ENCODE measurements at regions not wholly inside any gene's neighbourhood (a gene's known extent, or its start where the extent isn't known, plus 50 kb on each side); places are given as distances from the start of the nearest gene placed in this dataset.
"Not testable (repeated sequence)": the region's sequence is repeated elsewhere in the genome, so short reads cannot be mapped to it uniquely, and the experiment has no call there.

DNA sequence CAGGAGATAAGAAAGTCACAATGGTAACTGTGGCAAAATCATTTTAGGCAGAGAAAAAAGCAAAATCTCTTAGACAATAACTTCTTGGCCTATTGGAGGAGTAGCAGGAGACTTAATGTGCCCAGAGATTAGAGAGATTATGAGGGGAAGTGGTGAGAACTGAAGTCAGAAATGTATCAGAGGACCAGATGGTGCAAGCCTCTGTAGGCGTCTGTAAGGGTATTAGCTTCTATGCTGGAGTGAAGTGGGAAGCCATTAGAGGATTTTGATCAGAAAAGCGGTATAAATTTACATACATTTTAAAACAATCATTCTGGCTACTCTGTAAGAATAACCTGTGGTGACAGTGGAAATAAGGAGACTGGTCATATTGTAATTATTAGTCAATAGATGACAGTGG is 236.7 kb downstream of the FAT4 start:
- H3K27ac ChIP-seq (ENCODE audit: low read length) = no peak overlapping the region
- H3K4me3 ChIP-seq (ENCODE audit: low read length) = no peak overlapping the region
- no peaks in the 10 kb centered on the region for H3K9me3 ChIP-seq (replicated peaks; ENCODE audit: control insufficient read depth, low read depth, low read length)
- H3K4me1 ChIP-seq (ENCODE audit: control insufficient read depth, insufficient read depth, low read length) = no peaks in the 10 kb centered on the region
- no peaks in the 10 kb centered on the region for H3K36me3 ChIP-seq (ENCODE audit: control insufficient read depth, insufficient read depth, low read length)
- no peak for DNase-seq
- no CpG with 5 or more reads among the region's 2 CpGs for WGBS (ENCODE audit: insufficient coverage)
- no peaks in the 10 kb centered on the region for H3K27me3 ChIP-seq (ENCODE audit: control insufficient read depth, insufficient read depth, low read length)

- no peak for DNase-seq
- Histone ChIP-seq H3K4me3 (ENCODE audit: low read length) (no peak overlapping the region), H3K9me3 (replicated peaks; ENCODE audit: control insufficient read depth, low read depth, low read length) (no peaks in the 10 kb centered on the region), H3K27ac (ENCODE audit: low read length) (no peak overlapping the region), H3K27me3 (ENCODE audit: control insufficient read depth, insufficient read depth, low read length) (no peaks in the 10 kb centered on the region), H3K4me1 (ENCODE audit: control insufficient read depth, insufficient read depth, low read length) (no peaks in the 10 kb centered on the region), H3K36me3 (ENCODE audit: control insufficient read depth, insufficient read depth, low read length) (no peaks in the 10 kb centered on the region)
- WGBS (ENCODE audit: insufficient coverage) = no CpG with 5 or more reads among the region's 1 CpG
Measured at GRCh38 chr4:125551967-125552366, 237.2 kb downstream of the FAT4 start.

DNA sequence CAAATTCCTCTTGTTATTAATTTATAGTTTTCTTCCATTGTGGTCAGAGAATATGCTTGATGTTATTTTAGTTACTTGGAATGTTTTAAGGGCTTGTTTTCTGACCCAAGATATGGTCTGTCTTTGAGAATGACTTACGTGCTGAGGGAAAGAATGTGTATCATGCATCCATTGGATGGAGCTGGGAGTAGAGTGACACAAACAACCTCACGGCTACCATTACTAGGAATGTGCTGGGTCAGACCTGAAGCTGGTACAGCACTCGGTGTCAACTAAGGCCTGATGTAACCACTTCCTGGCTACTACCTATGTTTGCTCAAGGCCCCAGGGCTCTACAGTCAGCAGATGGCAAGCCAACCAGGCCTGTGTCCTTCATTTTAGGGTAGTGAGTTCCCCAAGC is 257.8 kb downstream of the FAT4 start:
- Histone ChIP-seq H3K4me1 (ENCODE audit: control insufficient read depth, insufficient read depth, low read length) (no peaks in the 10 kb centered on the region), H3K4me3 (ENCODE audit: low read length) (no peak overlapping the region), H3K27me3 (ENCODE audit: control insufficient read depth, insufficient read depth, low read length) (no peaks in the 10 kb centered on the region), H3K9me3 (replicated peaks; ENCODE audit: control insufficient read depth, low read depth, low read length) (no peaks in the 10 kb centered on the region), H3K27ac (ENCODE audit: low read length) (no peak overlapping the region), H3K36me3 (ENCODE audit: control insufficient read depth, insufficient read depth, low read length) (no peaks in the 10 kb centered on the region)
- 93% methylated on average over 3 of the region's 3 CpGs for WGBS (ENCODE audit: insufficient coverage)
- DNase-seq = no peak

GRCh38 chr4:125573368-125573767 is 258.6 kb downstream of the FAT4 start:
- no peaks in the 10 kb centered on the region for H3K9me3 ChIP-seq (replicated peaks; ENCODE audit: control insufficient read depth, low read depth, low read length)
- H3K27me3 ChIP-seq (ENCODE audit: control insufficient read depth, insufficient read depth, low read length) = no peaks in the 10 kb centered on the region
- H3K36me3 ChIP-seq (ENCODE audit: control insufficient read depth, insufficient read depth, low read length) = no peaks in the 10 kb centered on the region
- 100% methylated on average over 1 of the region's 3 CpGs for whole genome bisulfite sequencing (ENCODE audit: insufficient coverage)
- H3K4me3 ChIP-seq (ENCODE audit: low read length) = no peak overlapping the region
- no peak overlapping the region for H3K27ac ChIP-seq (ENCODE audit: low read length)
- no peaks in the 10 kb centered on the region for H3K4me1 ChIP-seq (ENCODE audit: control insufficient read depth, insufficient read depth, low read length)
- no peak for DNase-seq

- Histone ChIP-seq H3K36me3 (ENCODE audit: control insufficient read depth, insufficient read depth, low read length) (no peaks in the 10 kb centered on the region), H3K4me3 (ENCODE audit: low read length) (no peak overlapping the region), H3K4me1 (ENCODE audit: control insufficient read depth, insufficient read depth, low read length) (no peaks in the 10 kb centered on the region), H3K27ac (ENCODE audit: low read length) (no peak overlapping the region), H3K27me3 (ENCODE audit: control insufficient read depth, insufficient read depth, low read length) (no peaks in the 10 kb centered on the region), H3K9me3 (replicated peaks; ENCODE audit: control insufficient read depth, low read depth, low read length) (no peaks in the 10 kb centered on the region)
- WGBS (ENCODE audit: insufficient coverage) = no CpG with 5 or more reads among the region's 1 CpG
- no peak for DNase-seq
Measured at GRCh38 chr4:125573786-125574185, 259.0 kb downstream of the FAT4 start.

- H3K9me3 ChIP-seq (replicated peaks; ENCODE audit: control insufficient read depth, low read depth, low read length) = no peaks in the 10 kb centered on the region
- peak; percentile 27 for DNase-seq
- H3K36me3 ChIP-seq (ENCODE audit: control insufficient read depth, insufficient read depth, low read length) = no peaks in the 10 kb centered on the region
- H3K4me1 ChIP-seq (ENCODE audit: control insufficient read depth, insufficient read depth, low read length) = no peaks in the 10 kb centered on the region
- no peak overlapping the region for H3K27ac ChIP-seq (ENCODE audit: low read length)
- no peaks in the 10 kb centered on the region for H3K27me3 ChIP-seq (ENCODE audit: control insufficient read depth, insufficient read depth, low read length)
- H3K4me3 ChIP-seq (ENCODE audit: low read length) = no peak overlapping the region
- 43% methylated on average over 1 of the region's 1 CpG for WGBS (ENCODE audit: insufficient coverage)
Measured at GRCh38 chr4:125582302-125582701, 267.5 kb downstream of the FAT4 start.

GRCh38 chr4:125590158-125590557 is 275.4 kb downstream of the FAT4 start:
- no peaks in the 10 kb centered on the region for H3K9me3 ChIP-seq (replicated peaks; ENCODE audit: control insufficient read depth, low read depth, low read length)
- H3K4me3 ChIP-seq (ENCODE audit: low read length) = no peak overlapping the region
- no peaks in the 10 kb centered on the region for H3K4me1 ChIP-seq (ENCODE audit: control insufficient read depth, insufficient read depth, low read length)
- no peak for DNase-seq
- H3K27me3 ChIP-seq (ENCODE audit: control insufficient read depth, insufficient read depth, low read length) = no peaks in the 10 kb centered on the region
- no peaks in the 10 kb centered on the region for H3K36me3 ChIP-seq (ENCODE audit: control insufficient read depth, insufficient read depth, low read length)
- no peak overlapping the region for H3K27ac ChIP-seq (ENCODE audit: low read length)
- no CpG with 5 or more reads among the region's 1 CpG for WGBS (ENCODE audit: insufficient coverage)

DNA sequence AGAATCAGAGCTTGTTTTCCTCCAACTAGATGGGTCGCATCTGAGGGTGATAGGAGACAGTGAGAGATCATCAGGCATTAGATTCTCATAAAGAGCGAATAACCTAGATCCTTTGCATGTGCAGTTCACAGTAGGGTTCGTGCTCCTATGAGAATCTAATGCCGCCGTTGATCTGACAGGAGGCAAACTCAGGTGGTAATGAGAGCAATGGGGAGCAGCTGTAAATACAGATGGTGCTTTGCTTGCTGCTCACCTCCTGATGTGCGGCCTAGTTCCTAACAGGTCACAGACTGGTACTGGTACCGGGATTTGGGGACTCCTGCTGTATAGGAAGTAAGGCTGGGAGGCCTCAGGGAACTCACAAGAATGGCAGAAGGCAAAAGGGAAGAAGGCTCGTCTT is 276.5 kb downstream of the FAT4 start:
- WGBS (ENCODE audit: insufficient coverage) = 98% methylated on average over 7 of the region's 8 CpGs

GRCh38 chr4:125594056-125594602 is 279.4 kb downstream of the FAT4 start:
- Histone ChIP-seq H3K4me1 (ENCODE audit: control insufficient read depth, insufficient read depth, low read length) (no peaks in the 10 kb centered on the region), H3K27me3 (ENCODE audit: control insufficient read depth, insufficient read depth, low read length) (no peaks in the 10 kb centered on the region)
- WGBS (ENCODE audit: insufficient coverage) = no CpG with 5 or more reads among the region's 4 CpGs

More for the DNA sequence above, 276.5 kb downstream of the FAT4 start:
- Histone ChIP-seq H3K4me3 (ENCODE audit: low read length) (no peak overlapping the region), H3K9me3 (replicated peaks; ENCODE audit: control insufficient read depth, low read depth, low read length) (no peaks in the 10 kb centered on the region), H3K36me3 (ENCODE audit: control insufficient read depth, insufficient read depth, low read length) (no peaks in the 10 kb centered on the region), H3K4me1 (ENCODE audit: control insufficient read depth, insufficient read depth, low read length) (no peaks in the 10 kb centered on the region), H3K27me3 (ENCODE audit: control insufficient read depth, insufficient read depth, low read length) (no peaks in the 10 kb centered on the region), H3K27ac (ENCODE audit: low read length) (no peak overlapping the region)
- no peak for DNase-seq

GRCh38 chr4:125605926-125606325 is 291.2 kb downstream of the FAT4 start:
- not testable (repeated sequence) for H3K4me3 ChIP-seq (ENCODE audit: low read length); H3K27me3 ChIP-seq (ENCODE audit: control insufficient read depth, insufficient read depth, low read length); H3K4me1 ChIP-seq (ENCODE audit: control insufficient read depth, insufficient read depth, low read length); H3K9me3 ChIP-seq (replicated peaks; ENCODE audit: control insufficient read depth, low read depth, low read length); H3K36me3 ChIP-seq (ENCODE audit: control insufficient read depth, insufficient read depth, low read length); H3K27ac ChIP-seq (ENCODE audit: low read length); DNase-seq
- no CpG with 5 or more reads among the region's 2 CpGs for WGBS (ENCODE audit: insufficient coverage)

More at GRCh38 chr4:125594056-125594602, 279.4 kb downstream of the FAT4 start:
- Histone ChIP-seq H3K9me3 (replicated peaks; ENCODE audit: control insufficient read depth, low read depth, low read length) (no peaks in the 10 kb centered on the region), H3K27ac (ENCODE audit: low read length) (no peak overlapping the region), H3K36me3 (ENCODE audit: control insufficient read depth, insufficient read depth, low read length) (no peaks in the 10 kb centered on the region), H3K4me3 (ENCODE audit: low read length) (no peak overlapping the region)
- no peak for DNase-seq
